Mammary epithelial cell (primary cell): ENCODE measurements at regions not wholly inside any gene's neighbourhood (a gene's known extent, or its start where the extent isn't known, plus 50 kb on each side); places are given as distances from the start of the nearest gene placed in this dataset.

Experiments
- EZH2 ChIP-seq: IDR thresholded peaks from 2 replicates; pipeline ENCODE4 v1.6.1; 2012; ENCODE audit warnings: low read length, inconsistent platforms, borderline replicate concordance
- TF ChIP-seq, protein P1 (sequence below), 2 donors: IDR thresholded peaks in 1 of 2; conservative IDR thresholded peaks in 1 of 2; 2 replicates each; pipeline ENCODE4 v1.5.1; 2011 to 2012; ENCODE audit warnings: inconsistent platforms in 2 of 2, low read length in 2 of 2, mild to moderate bottlenecking in 2 of 2, control low read depth in 1 of 2, low read depth in 1 of 2; ENCODE audit not compliant: insufficient read depth in 1 of 2; ENCODE audit errors: extremely low read depth in 1 of 2

DNA sequence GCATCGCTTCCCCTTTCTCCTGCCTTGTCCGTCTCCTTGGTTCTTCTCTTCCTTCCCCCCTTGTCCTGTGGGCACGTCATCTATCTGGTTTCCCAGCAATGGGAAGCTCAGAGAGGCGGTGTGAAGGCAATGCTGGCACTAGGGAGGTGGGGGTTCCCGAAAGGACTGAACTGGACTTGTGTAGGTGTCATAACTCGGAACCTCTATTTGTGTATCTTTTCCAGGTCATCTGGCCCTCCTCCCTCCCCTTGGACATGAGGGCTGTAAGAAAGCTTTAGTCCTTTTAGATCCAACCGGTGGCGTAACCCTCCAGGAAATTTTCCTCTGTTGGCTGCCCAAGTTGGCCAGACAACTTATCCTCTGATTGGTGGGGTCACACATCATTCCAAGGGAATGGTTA lies 231.5 kb upstream of the TLE3 start:
- TF ChIP-seq, protein P1, sequence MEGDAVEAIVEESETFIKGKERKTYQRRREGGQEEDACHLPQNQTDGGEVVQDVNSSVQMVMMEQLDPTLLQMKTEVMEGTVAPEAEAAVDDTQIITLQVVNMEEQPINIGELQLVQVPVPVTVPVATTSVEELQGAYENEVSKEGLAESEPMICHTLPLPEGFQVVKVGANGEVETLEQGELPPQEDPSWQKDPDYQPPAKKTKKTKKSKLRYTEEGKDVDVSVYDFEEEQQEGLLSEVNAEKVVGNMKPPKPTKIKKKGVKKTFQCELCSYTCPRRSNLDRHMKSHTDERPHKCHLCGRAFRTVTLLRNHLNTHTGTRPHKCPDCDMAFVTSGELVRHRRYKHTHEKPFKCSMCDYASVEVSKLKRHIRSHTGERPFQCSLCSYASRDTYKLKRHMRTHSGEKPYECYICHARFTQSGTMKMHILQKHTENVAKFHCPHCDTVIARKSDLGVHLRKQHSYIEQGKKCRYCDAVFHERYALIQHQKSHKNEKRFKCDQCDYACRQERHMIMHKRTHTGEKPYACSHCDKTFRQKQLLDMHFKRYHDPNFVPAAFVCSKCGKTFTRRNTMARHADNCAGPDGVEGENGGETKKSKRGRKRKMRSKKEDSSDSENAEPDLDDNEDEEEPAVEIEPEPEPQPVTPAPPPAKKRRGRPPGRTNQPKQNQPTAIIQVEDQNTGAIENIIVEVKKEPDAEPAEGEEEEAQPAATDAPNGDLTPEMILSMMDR (conservative IDR thresholded peaks at IDR 0.05 in 1 of 2, IDR thresholded peaks at IDR 0.05 in 1 of 2; ENCODE audit: extremely low read depth in 1 of 2, insufficient read depth in 1 of 2, low read depth in 1 of 2, low read length in 2 of 2) = no peak
- no peak for TF ChIP-seq EZH2
